Muscle layer of duodenum (tissue), 2 donors: ENCODE measurements at regions not wholly inside any gene's neighbourhood (a gene's known extent, or its start where the extent isn't known, plus 50 kb on each side); places are given as distances from the start of the nearest gene placed in this dataset.

Source experiments
- H3K27ac ChIP-seq: one replicate; pipeline ENCODE4 v1.7.0; 2013; ENCODE audit warnings: mild to moderate bottlenecking, low read length
- H3K27me3 ChIP-seq: one replicate; pipeline ENCODE4 v1.7.0; 2013; ENCODE audit warnings: low read depth, mild to moderate bottlenecking, control low read depth, low read length
- H3K36me3 ChIP-seq, 2 donors: one replicate each; pipeline ENCODE4 v1.7.0; 2013; ENCODE audit warnings: low read length in 2 of 2, control low read depth in 1 of 2, mild to moderate bottlenecking in 1 of 2; ENCODE audit not compliant: insufficient read depth in 2 of 2, control insufficient read depth in 1 of 2
- H3K4me1 ChIP-seq, 2 donors: one replicate each; pipeline ENCODE4 v1.7.0; 2013; ENCODE audit warnings: low read length in 2 of 2, mild to moderate bottlenecking in 2 of 2, control low read depth in 1 of 2, moderate library complexity in 1 of 2; ENCODE audit not compliant: insufficient read depth in 2 of 2, control insufficient read depth in 1 of 2
- H3K4me3 ChIP-seq, 2 donors: one replicate each; pipeline ENCODE4 v1.7.0; 2013; ENCODE audit warnings: low read length in 2 of 2, low read depth in 1 of 2, mild to moderate bottlenecking in 1 of 2
- H3K9me3 ChIP-seq, 2 donors: one replicate each; pipeline ENCODE4 v1.7.0; 2013; ENCODE audit warnings: low read length in 2 of 2, control low read depth in 1 of 2, mild to moderate bottlenecking in 1 of 2; ENCODE audit not compliant: control insufficient read depth in 1 of 2
- donor health status: healthy.

GRCh38 chr16:49081086-49081485, 200.6 kb downstream of the CBLN1 start:
- Histone ChIP-seq H3K9me3 (peaks cover 0 to 8% of the 10 kb centered on the region in 2 donors), H3K27ac (no peak overlapping the region), H3K4me1 (peaks cover 0 to 4% of the 10 kb centered on the region in 2 donors), H3K27me3 (no peaks in the 10 kb centered on the region), H3K4me3 (no peak overlapping the region), H3K36me3 (no peaks in the 10 kb centered on the region)

GRCh38 chr16:49078571-49078970, 203.1 kb downstream of the CBLN1 start:
- Histone ChIP-seq H3K4me1 (no peaks in the 10 kb centered on the region), H3K27me3 (no peaks in the 10 kb centered on the region), H3K27ac (no peak overlapping the region), H3K4me3 (no peak overlapping the region), H3K9me3 (peaks cover 0 to 5% of the 10 kb centered on the region in 2 donors), H3K36me3 (no peaks in the 10 kb centered on the region)

GRCh38 chr16:49078104-49078503, 203.5 kb downstream of the CBLN1 start:
- H3K9me3 ChIP-seq, result peaks cover 0 to 5% of the 10 kb centered on the region in 2 donors
- H3K27me3 ChIP-seq, result no peaks in the 10 kb centered on the region
- H3K4me1 ChIP-seq, result no peaks in the 10 kb centered on the region
- H3K27ac ChIP-seq, result no peak overlapping the region
- no peak overlapping the region for H3K4me3 ChIP-seq
- no peaks in the 10 kb centered on the region for H3K36me3 ChIP-seq

GRCh38 chr16:49075709-49076108, 205.9 kb downstream of the CBLN1 start:
- H3K9me3 ChIP-seq, result peaks cover 0 to 5% of the 10 kb centered on the region in 2 donors
- H3K4me1 ChIP-seq, result no peaks in the 10 kb centered on the region
- H3K4me3 ChIP-seq, result no peak overlapping the region
- H3K27me3 ChIP-seq, result no peaks in the 10 kb centered on the region
- no peak overlapping the region for H3K27ac ChIP-seq
- H3K36me3 ChIP-seq, result no peaks in the 10 kb centered on the region

GRCh38 chr16:49068224-49068623, 213.4 kb downstream of the CBLN1 start:
- no peaks in the 10 kb centered on the region for H3K4me1 ChIP-seq
- H3K27ac ChIP-seq, result no peak overlapping the region
- no peaks in the 10 kb centered on the region for H3K9me3 ChIP-seq
- no peaks in the 10 kb centered on the region for H3K36me3 ChIP-seq
- no peaks in the 10 kb centered on the region for H3K27me3 ChIP-seq
- H3K4me3 ChIP-seq, result no peak overlapping the region

- Histone ChIP-seq H3K4me3 (no peak overlapping the region), H3K9me3 (no peaks in the 10 kb centered on the region), H3K4me1 (no peaks in the 10 kb centered on the region), H3K36me3 (no peaks in the 10 kb centered on the region), H3K27ac (no peak overlapping the region), H3K27me3 (no peaks in the 10 kb centered on the region)
Observed at GRCh38 chr16:49067776-49068175, 213.9 kb downstream of the CBLN1 start.

GRCh38 chr16:49061137-49061714, 220.4 kb downstream of the CBLN1 start:
- no peak overlapping the region for H3K4me3 ChIP-seq
- no peaks in the 10 kb centered on the region for H3K27me3 ChIP-seq
- H3K27ac ChIP-seq, result no peak overlapping the region
- H3K36me3 ChIP-seq, result no peaks in the 10 kb centered on the region
- H3K4me1 ChIP-seq, result peaks cover 0 to 5% of the 10 kb centered on the region in 2 donors
- H3K9me3 ChIP-seq, result no peaks in the 10 kb centered on the region

GRCh38 chr16:49060728-49061127, 220.9 kb downstream of the CBLN1 start:
- H3K27me3 ChIP-seq, result no peaks in the 10 kb centered on the region
- H3K9me3 ChIP-seq, result no peaks in the 10 kb centered on the region
- peaks cover 0 to 5% of the 10 kb centered on the region in 2 donors for H3K4me1 ChIP-seq

GRCh38 chr16:49058382-49058781, 223.3 kb downstream of the CBLN1 start:
- Histone ChIP-seq H3K27me3 (no peaks in the 10 kb centered on the region), H3K9me3 (no peaks in the 10 kb centered on the region), H3K4me3 (no peak overlapping the region), H3K4me1 (peaks cover 0 to 5% of the 10 kb centered on the region in 2 donors), H3K36me3 (no peaks in the 10 kb centered on the region), H3K27ac (no peak overlapping the region)

More at GRCh38 chr16:49060728-49061127, 220.9 kb downstream of the CBLN1 start:
- no peaks in the 10 kb centered on the region for H3K36me3 ChIP-seq
- no peak overlapping the region for H3K4me3 ChIP-seq
- H3K27ac ChIP-seq, result no peak overlapping the region

GRCh38 chr16:49057936-49058335, 223.7 kb downstream of the CBLN1 start:
- peaks cover 0 to 5% of the 10 kb centered on the region in 2 donors for H3K4me1 ChIP-seq
- no peaks in the 10 kb centered on the region for H3K9me3 ChIP-seq
- no peak overlapping the region for H3K4me3 ChIP-seq
- H3K27ac ChIP-seq, result no peak overlapping the region
- no peaks in the 10 kb centered on the region for H3K36me3 ChIP-seq
- H3K27me3 ChIP-seq, result no peaks in the 10 kb centered on the region

GRCh38 chr16:49057391-49057790, 224.2 kb downstream of the CBLN1 start:
- H3K27me3 ChIP-seq, result no peaks in the 10 kb centered on the region
- no peaks in the 10 kb centered on the region for H3K9me3 ChIP-seq
- no peaks in the 10 kb centered on the region for H3K36me3 ChIP-seq
- H3K4me3 ChIP-seq, result no peak overlapping the region
- H3K4me1 ChIP-seq, result peaks cover 0 to 5% of the 10 kb centered on the region in 2 donors
- H3K27ac ChIP-seq, result no peak overlapping the region

- no peaks in the 10 kb centered on the region for H3K27me3 ChIP-seq
Observed at GRCh38 chr16:49056546-49056945, 225.1 kb downstream of the CBLN1 start.

More at GRCh38 chr16:49056546-49056945, 225.1 kb downstream of the CBLN1 start:
- Histone ChIP-seq H3K4me3 (no peak overlapping the region), H3K36me3 (no peaks in the 10 kb centered on the region), H3K9me3 (no peaks in the 10 kb centered on the region), H3K4me1 (peaks cover 0 to 5% of the 10 kb centered on the region in 2 donors), H3K27ac (no peak overlapping the region)
